Endothelial cell of umbilical vein (primary cell): ENCODE measurements at regions not wholly inside any gene's neighbourhood (a gene's known extent, or its start where the extent isn't known, plus 50 kb on each side); places are given as distances from the start of the nearest gene placed in this dataset.

ENCODE experiments used
- CTCF ChIP-seq, 2 donors: IDR thresholded peaks; 1 replicate in 1 of 2; 2 replicates in 1 of 2; pipeline ENCODE4 v1.5.1; 2011; ENCODE audit warnings: low read length in 2 of 2, mild to moderate bottlenecking in 2 of 2, moderate library complexity in 2 of 2, control low read depth in 1 of 2, inconsistent platforms in 1 of 2, low read depth in 1 of 2; ENCODE audit not compliant: insufficient read depth in 1 of 2; ENCODE audit errors: extremely low read depth in 1 of 2
- EZH2 ChIP-seq: IDR thresholded peaks from 2 replicates; pipeline ENCODE4 v1.6.1; 2012; ENCODE audit warnings: borderline replicate concordance, low read depth, mild to moderate bottlenecking, moderate library complexity, low read length, inconsistent platforms; ENCODE audit not compliant: severe bottlenecking
- FOS ChIP-seq: IDR thresholded peaks from 2 replicates; pipeline ENCODE4 v1.6.1; 2011; ENCODE audit warnings: mild to moderate bottlenecking, low read length, moderate library complexity, borderline replicate concordance; ENCODE audit not compliant: insufficient read depth
- GATA2 ChIP-seq: IDR thresholded peaks from 2 replicates; pipeline ENCODE4 v1.7.0; 2011; ENCODE audit warnings: low read depth, mild to moderate bottlenecking, moderate library complexity, mixed read lengths, low read length; ENCODE audit not compliant: insufficient read length, insufficient read depth
- MAX ChIP-seq: IDR thresholded peaks from 2 replicates; pipeline ENCODE4 v1.6.1; 2011; ENCODE audit not compliant: insufficient read depth, insufficient read length
- MYC ChIP-seq: IDR thresholded peaks from one replicate; pipeline ENCODE4 v1.6.1; 2011; ENCODE audit warnings: mild to moderate bottlenecking, low read depth, low read length
- POLR2A ChIP-seq: IDR thresholded peaks from 2 replicates; pipeline ENCODE4 v1.6.1; 2012; ENCODE audit warnings: low read depth, mild to moderate bottlenecking, control low read depth, low read length
- POLR2AphosphoS5 ChIP-seq: IDR thresholded peaks from 2 replicates; pipeline ENCODE4 v1.6.1; 2012; ENCODE audit warnings: low read depth, mild to moderate bottlenecking, control low read depth, low read length, moderate library complexity; ENCODE audit not compliant: insufficient read depth

GRCh38 chr15:84112025-84112424, 123.5 kb upstream of the GOLGA6L4 start:
- TF ChIP-seq CTCF (IDR thresholded peaks at IDR 0.05; ENCODE audit: extremely low read depth in 1 of 2, insufficient read depth in 1 of 2, low read depth in 1 of 2, low read length in 2 of 2) (no peak), MYC (no peak), POLR2A (no peak), EZH2 (no peak), MAX (no peak), GATA2 (no peak), POLR2AphosphoS5 (no peak), FOS (no peak)
